ENCODE measurements at regions not wholly inside any gene's neighbourhood (a gene's known extent, or its start where the extent isn't known, plus 50 kb on each side); places are given as distances from the start of the nearest gene placed in this dataset.
A peak's percentile ranks its signal among the peaks of the same experiment; 100 is the strongest.

GRCh38 chr11:11044137-11044855 is 186.4 kb upstream of the ZBED5 start:
- DNase-seq (ENCODE audit: low read depth in 2 of 2): no peak

DNA sequence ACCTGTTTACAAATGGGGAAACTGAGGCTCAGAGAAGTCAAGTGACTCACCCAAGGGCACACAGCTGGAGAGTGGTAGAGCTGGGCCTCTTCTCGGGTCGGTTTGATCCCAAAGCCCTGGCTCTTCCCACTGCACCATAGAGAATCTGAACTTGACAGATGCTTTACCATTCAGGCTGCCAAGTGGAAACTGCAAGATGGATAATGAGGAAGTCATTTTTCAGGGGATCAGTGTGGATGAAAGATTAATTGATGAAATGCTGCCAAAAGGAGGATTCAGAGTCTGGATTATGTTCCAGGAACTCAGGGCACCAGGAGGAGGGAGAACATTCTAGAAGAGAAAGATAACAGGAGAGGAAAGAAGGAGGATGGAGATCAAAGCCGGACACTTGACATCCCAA is 185.9 kb upstream of the ZBED5 start:
- no peak for DNase-seq (ENCODE audit: low read depth in 2 of 2)

DNA sequence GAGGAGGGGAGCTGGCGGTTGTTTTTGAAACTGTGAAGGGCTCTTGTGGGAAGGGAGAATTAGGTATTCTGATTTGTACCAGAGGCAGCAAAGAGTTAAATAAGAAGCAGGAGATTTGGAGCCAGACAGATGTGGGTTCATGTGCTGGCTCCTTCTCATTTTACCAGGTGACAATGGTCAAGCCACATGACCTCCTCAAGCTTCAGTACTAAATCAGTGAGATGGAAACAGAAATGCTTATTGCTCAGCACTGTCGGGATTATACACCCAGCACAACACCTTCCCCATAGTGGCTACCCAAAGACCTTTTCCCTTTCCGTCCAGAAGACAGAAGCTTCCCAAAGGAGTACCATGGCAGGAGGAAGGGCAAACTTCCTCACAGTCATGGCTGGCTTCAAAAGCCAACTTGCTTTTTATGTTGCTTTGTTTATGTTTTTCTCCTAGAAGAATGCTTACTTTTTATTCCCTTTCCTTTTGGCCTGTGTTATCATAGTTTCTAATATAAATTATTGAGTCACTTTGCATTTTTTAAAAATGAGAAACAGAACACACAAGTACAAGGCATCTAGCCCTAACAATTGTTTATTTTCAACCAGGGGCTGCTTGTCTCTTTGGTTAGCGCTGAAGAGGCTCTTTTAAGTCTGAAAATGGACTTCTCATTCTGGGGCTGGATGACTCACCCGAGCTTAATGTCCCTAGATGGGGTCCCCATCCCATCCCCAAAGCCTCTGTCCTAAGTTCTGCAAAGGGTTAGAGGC is 181.5 kb upstream of the ZBED5 start:
- no peak for DNase-seq (ENCODE audit: low read depth in 2 of 2)

DNA sequence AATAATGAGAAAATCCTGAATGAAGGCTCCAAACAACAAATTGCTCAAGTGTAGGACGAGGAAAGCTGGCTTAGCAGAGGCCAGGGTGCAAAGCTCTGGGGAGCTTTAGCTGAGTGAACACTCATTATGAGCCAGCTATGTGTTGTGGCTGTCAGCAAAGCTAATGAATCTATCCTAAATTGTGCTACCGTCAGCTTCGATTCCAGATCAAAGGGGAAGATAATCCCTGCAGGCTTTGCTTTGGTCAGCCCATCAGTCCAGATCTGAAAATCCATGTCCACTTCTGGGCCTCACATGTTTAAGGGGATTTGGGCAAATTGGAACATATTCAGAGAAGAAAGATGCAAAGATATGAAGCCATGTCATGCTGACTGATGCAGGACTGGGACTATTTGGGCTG is 180.9 kb upstream of the ZBED5 start:
- no peak for DNase-seq (ENCODE audit: low read depth in 2 of 2)

DNA sequence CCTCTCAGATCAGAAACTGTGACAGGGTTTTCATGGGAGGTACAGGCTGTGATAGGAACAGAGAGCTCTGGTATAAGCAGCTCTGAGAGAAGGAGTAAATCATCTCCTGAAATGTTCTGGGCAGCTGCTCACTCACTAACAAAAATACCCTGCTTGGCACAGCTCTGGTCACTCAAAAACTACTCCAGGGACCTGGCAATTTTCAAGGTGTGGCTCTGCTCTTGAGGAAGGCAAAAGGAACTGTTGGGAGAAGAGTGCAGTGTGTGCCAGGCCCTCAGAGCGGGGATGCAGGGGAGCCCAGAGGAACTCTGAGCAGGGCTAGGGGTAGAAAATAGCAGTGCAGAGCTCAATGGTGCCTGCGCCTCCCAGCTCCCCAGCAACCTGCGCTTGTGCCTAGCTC is 180.5 kb upstream of the ZBED5 start:
- DNase-seq (ENCODE audit: low read depth in 2 of 2): no peak

- DNase-seq (ENCODE audit: low read depth in 2 of 2): no peak
These were observed 179.2 kb upstream of the ZBED5 start for GRCh38 chr11:11036848-11037732.

- no peak for DNase-seq (ENCODE audit: low read depth in 2 of 2)
These were observed 178.5 kb upstream of the ZBED5 start for GRCh38 chr11:11036185-11036847.

GRCh38 chr11:11035331-11035730 is 177.5 kb upstream of the ZBED5 start:
- no peak for DNase-seq (ENCODE audit: low read depth in 2 of 2)

DNA sequence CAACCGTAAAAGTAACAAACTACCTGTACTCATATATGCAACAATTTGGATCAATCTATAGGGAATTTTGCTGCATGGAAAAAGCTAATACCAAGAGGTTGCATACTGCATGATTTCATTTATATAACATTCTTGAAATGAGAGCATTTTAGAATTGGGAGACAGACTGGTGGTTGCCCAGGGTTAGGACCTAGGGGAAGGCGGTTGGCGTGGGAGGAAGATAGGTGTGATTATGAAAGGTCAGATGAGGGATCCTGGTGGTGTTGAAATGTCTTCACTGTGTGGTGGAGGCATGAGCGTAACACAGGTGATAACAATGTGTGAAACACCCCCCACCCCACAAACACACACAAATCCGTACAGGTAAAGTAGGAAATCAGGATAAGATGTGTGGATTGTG is 176.6 kb upstream of the ZBED5 start:
- no peak for DNase-seq (ENCODE audit: low read depth in 2 of 2)

DNA sequence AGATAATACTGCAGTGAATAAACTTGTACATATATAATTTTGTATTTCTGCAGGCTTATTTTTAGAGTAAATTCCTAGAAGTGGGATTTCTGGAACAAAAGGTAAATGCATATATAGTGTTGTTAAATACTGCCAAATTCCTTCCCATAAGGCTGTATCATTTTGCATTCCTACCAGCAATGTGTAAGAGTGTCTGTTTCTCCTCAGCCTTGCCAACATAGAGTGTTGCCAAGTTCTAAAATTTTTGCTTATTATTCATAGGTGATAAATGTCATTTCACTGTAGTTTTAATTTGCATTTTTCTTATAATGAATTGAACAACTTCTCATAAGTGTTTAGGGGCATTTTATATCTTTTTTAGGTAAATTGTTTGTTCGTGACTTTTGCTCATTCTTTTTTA is 174.2 kb upstream of the ZBED5 start:
- DNase-seq (ENCODE audit: low read depth in 2 of 2): no peak

- no peak for DNase-seq (ENCODE audit: low read depth in 2 of 2)
These were observed 171.2 kb upstream of the ZBED5 start for GRCh38 chr11:11029027-11029426.

DNA sequence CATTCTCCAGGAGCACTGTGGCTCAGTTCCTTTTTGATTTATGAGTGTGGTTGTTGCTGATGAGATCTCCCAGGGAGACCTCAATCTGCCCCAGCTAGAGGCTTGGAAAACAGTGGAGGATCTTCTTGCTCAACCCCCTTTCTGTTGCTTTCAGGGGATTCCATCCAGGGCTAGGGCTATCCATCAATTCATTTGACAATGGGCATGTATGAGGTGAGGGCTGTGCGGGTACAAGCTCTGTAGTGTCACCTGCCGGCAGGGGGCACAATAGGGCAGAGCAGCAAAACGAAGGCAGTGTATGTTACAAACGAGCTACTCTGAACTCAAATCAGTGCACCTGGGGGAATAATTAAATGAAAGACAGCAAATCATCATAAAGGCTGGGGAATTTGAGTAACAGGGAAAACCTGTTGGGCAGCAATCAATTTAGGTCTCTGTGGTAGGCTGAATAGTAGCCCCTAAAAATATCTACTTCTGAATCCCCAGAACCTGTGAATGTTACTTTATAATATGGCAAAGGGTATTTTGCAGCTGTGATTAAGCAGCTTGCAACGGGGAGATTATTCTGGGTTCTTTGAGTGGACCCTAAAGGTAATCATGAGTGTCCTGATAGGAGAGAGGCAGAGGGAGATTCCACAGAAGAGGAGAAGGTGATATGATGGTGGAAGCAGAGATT is 170.3 kb upstream of the ZBED5 start:
- peak; percentile 60 for DNase-seq (ENCODE audit: low read depth in 2 of 2)

GRCh38 chr11:11027288-11027687 is 169.4 kb upstream of the ZBED5 start:
- no peak for DNase-seq (ENCODE audit: low read depth in 2 of 2)

DNA sequence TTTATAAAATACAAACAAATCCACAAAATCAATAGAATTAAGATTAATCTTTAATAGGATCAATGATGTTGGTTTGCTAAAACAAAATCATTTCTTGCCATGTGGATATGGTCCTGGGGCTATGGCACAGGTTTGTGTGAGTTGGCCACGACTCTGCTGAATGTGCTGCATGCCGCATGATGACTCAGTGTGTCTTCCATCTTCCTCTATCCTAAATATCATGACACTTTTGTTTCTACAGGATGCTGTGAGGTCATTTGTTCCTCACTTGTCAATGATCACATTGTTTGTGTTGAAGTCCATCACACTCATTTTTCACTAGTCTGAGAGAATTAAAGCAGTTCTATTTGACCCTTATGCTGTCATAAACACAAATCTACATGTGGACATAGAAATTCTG is 167.2 kb upstream of the ZBED5 start:
- no peak for DNase-seq (ENCODE audit: low read depth in 2 of 2)

DNA sequence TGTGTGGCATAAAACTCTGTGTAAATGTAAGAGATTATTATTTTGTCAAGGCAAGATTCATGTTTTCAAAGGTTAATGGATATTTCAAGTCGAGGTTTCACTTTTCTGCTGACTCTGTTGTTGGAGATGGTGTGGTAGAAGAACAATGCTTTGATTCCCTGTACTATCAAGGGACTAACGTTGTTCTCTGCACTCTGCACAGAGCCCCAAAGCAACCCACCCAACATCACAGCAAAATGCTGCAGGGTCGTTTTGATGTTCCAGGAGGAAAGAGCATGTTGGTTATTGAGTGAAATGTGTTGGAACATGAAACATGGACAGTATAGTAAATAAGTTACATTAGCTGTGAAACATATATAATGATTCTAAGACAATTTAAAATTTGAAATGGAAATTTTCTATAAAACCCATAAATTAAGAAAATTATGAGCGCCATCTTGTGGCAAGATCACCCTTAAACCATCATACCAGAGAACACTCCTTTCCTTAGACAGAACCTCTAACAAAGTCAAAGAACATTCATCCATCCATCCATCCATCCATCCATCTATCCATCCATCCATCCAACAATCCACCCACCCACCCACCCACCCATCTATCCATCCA is 164.4 kb upstream of the ZBED5 start:
- DNase-seq (ENCODE audit: low read depth in 2 of 2): no peak

DNA sequence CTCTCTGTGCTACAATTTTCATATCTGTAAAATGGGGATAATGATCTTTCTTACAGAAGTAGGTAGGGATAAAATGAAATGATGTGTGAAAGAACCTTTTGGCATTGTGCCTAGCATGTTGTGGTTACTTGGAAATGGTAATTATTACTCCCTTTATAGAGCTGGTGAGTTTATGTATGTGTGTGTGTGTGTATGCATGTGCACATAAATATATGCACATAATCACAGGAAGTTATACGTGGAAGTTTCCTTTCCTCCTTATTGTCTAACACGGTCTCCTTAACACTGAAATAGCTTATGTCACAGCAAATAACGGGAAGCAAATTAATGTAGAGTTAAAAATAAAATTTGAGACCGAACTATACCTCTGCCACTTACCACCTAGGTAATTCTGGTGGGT is 163.7 kb upstream of the ZBED5 start:
- no peak for DNase-seq (ENCODE audit: low read depth in 2 of 2)

GRCh38 chr11:11020747-11021149 is 162.9 kb upstream of the ZBED5 start:
- DNase-seq (ENCODE audit: low read depth in 2 of 2): no peak

DNA sequence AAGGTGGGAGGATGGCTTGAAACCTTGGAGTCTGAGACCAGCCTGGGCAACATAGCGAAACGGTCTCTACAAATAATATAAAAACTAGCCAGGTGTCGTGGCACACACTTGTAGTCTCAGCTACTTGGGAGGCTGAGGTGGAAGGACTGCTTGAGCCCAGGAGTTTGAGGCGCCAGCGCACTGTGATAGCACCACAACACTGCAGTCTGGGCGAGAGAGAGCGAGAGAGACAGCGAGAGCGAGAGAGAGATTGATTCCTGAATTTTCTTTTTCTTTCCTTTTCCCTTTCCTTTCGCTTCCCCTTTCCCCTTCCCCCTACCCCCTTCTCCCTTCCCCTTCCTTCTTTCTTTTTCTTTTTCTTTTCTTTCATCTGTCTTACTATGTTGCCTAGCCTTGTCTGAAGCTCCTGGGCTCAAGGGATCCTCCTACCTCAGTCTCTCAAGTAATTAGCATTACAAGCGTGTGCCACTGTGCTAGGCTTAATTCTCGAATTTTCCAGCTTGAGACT is 162.4 kb upstream of the ZBED5 start:
- DNase-seq (ENCODE audit: low read depth in 2 of 2): no peak

DNA sequence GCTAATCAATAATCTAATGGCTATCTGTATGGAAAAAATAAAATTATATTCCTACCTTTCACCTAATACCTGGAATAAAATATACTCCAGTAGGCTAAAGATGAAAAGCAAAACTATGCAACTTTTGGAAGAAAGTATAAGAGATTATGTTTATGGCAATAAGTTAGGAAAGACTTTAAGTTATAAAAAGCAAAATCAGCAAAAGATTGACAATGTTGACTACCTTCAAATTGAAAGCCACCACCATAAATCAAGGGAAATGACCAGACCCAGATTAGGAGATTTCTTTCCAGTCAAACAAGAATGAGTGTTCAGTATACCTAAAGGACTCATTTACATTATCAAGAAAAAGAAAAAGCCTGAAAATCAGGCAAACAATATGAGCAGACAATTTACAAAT is 159.1 kb upstream of the ZBED5 start:
- DNase-seq (ENCODE audit: low read depth in 2 of 2): no peak

DNA sequence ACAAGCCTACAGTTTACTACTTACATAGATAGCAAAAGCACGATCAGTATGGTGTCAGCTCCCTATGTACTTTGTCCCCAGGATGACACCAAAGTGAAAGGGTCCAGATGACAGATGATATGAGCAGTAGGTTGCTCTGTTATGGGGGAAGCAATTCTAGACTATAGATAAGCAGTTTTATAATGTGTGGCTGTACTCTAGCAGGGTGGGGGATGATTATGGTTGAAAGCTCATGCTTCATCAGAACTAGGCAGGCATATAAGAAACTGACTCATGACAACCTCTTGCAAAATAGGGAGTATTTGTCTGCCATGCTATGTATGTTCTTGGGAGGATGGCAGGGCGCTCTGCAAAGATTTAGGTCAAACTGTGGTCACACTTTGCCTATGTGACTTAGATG is 158.2 kb upstream of the ZBED5 start:
- DNase-seq (ENCODE audit: low read depth in 2 of 2): no peak

DNA sequence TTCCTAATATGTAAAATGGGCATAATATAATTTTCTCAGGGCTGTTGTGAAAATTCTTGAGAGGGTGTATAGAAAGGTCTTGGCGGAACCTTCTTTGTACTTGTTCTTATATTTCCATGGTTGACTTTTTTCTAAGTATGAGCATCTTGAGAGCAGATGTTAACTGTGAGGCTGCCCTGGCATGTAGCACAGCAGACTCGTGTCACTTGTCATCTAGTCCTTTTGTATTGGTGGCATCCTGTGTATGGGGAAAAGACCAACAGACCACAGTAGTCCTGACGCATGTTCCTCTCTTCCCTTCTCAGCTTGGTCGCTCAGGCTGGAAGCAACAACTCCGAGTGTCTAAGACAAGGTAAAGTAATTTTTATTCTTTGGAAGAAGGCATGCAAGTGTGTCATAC is 153.8 kb upstream of the ZBED5 start:
- no peak for DNase-seq (ENCODE audit: low read depth in 2 of 2)
